ENCODE measurements at regions not wholly inside any gene's neighbourhood (a gene's known extent, or its start where the extent isn't known, plus 50 kb on each side); places are given as distances from the start of the nearest gene placed in this dataset.

DNA sequence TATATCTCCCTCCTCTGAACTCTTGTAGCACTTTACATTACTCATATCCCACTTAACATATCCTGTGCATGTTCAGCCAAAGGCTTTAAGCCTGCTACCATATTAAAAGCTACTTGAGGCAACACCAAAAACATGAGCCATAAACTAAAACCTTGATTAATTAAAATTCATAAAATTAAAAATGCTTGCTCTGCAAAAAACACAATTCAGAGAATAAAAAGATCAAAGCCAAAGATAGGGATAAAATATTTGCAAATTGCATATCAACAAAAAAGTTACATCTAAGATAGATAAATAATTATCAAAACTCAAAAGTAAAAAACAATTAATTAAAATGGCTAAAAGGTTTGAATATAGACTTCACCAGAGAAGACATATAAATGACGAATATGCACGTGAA, 495.4 kb upstream of the PIK3C3 start:
- Histone ChIP-seq H4K20me1 (replicated peaks in 1 of 2; ENCODE audit: control insufficient read depth in 1 of 2, insufficient read depth in 2 of 2, low read length in 2 of 2) (no peaks in the 10 kb centered on the region), H4K5ac (ENCODE audit: insufficient read length, low read depth, low read length) (no peak overlapping the region), H2BK12ac (ENCODE audit: low read depth, low read length) (no peak overlapping the region), H3K56ac (replicated peaks; ENCODE audit: insufficient read length, low read depth, low read length) (no peak overlapping the region), H3K79me2 (ENCODE audit: control insufficient read depth in 1 of 2, insufficient read depth in 2 of 2, low read length in 2 of 2) (no peaks in the 10 kb centered on the region), H2BK15ac (ENCODE audit: low read length) (no peak overlapping the region), H3K36me3 (ENCODE audit: control insufficient read depth in 2 of 4, insufficient read depth in 4 of 4, low read length in 3 of 4) (no peaks in the 10 kb centered on the region), H3K4me1 (replicated peaks in 1 of 4; ENCODE audit: control insufficient read depth in 3 of 4, insufficient read depth in 4 of 4, low read length in 3 of 4) (peaks cover 0 to 6% (median 4%) of the 10 kb centered on the region in 4 experiments; a peak in 3 of 7 replicates), H3K23ac (ENCODE audit: insufficient read length) (no peak overlapping the region), H3K79me1 (ENCODE audit: low read depth, low read length) (no peaks in the 10 kb centered on the region), H3K9ac (replicated peaks in 1 of 4; ENCODE audit: extremely low read depth in 1 of 4, low read depth in 3 of 4, low read length in 3 of 4) (no peak overlapping the region), H3K9me3 (ENCODE audit: insufficient read depth in 2 of 2, low read depth in 1 of 2, low read length in 1 of 2) (no peaks in the 10 kb centered on the region), H2BK5ac (ENCODE audit: low read depth, low read length) (no peak overlapping the region), H3K14ac (ENCODE audit: insufficient read length) (no peak overlapping the region), H3K4me3 (ENCODE audit: extremely low read depth in 1 of 4, insufficient read depth in 2 of 4, low read depth in 3 of 4, low read length in 4 of 4) (no peak overlapping the region), H2BK120ac (replicated peaks; ENCODE audit: low read depth, low read length) (no peak overlapping the region), H4K91ac (replicated peaks; ENCODE audit: insufficient read length, low read length) (no peak overlapping the region), H3K23me2 (ENCODE audit: low read depth, low read length) (no peaks in the 10 kb centered on the region), H3K27ac (ENCODE audit: low read depth, low read length) (no peak overlapping the region), H2AFZ (ENCODE audit: low read length) (no peak overlapping the region), H3K4me2 (ENCODE audit: insufficient read depth in 1 of 2, low read depth in 2 of 2, low read length in 2 of 2) (no peak overlapping the region), H2AK5ac (ENCODE audit: low read depth, low read length) (no peak overlapping the region), H4K8ac (ENCODE audit: extremely low read depth, insufficient read depth, low read length) (no peak overlapping the region), H2BK20ac (ENCODE audit: low read length) (no peak overlapping the region), H3K4ac (replicated peaks; ENCODE audit: insufficient read length, low read depth, low read length) (no peak overlapping the region), H3K27me3 (replicated peaks in 1 of 4; ENCODE audit: control insufficient read depth in 3 of 4, extremely low read depth in 1 of 4, insufficient read depth in 3 of 4, low read length in 3 of 4) (no peaks in the 10 kb centered on the region), H3K18ac (ENCODE audit: extremely low read depth, low read length) (no peak overlapping the region)
- CTCF ChIA-PET (ENCODE audit: partially characterized antibody) = no interaction called here
- 98% methylated on average over 2 of the region's 2 CpGs; no CpG with 5 or more reads in 1 of the 2 experiments for WGBS, 2 experiments (ENCODE audit: extremely low coverage in 1 of 2, insufficient coverage in 1 of 2, insufficient read length in 1 of 2, insufficient replicate concordance in 2 of 2, low coverage in 1 of 2, low lambda C conversion rate in 2 of 2, missing lambda C conversion rate in 1 of 2)
- no peak for FAIRE-seq
- TF ChIP-seq EZH2 (IDR thresholded peaks at IDR 0.05; ENCODE audit: low read depth, low read length, severe bottlenecking) = no peak
- peak; percentile 4; the same call in 1 of the 2 replicates for TF ChIP-seq MAFK (IDR thresholded peaks at IDR 0.05; ENCODE audit: low read depth, low read length)
- POLR2A ChIA-PET (ENCODE audit: partially characterized antibody) = no interaction called here
- no peak for DNase-seq (ENCODE audit: low read depth in 1 of 2, low spot score in 2 of 2)

Data from H1 (cell line).